MV-4-11 (cell line): ENCODE measurements at regions not wholly inside any gene's neighbourhood (a gene's known extent, or its start where the extent isn't known, plus 50 kb on each side); places are given as distances from the start of the nearest gene placed in this dataset.
"Not testable (repeated sequence)": the region's sequence is repeated elsewhere in the genome, so short reads cannot be mapped to it uniquely, and the experiment has no call there.

ENCODE experiments used
- DNase-seq: peaks from one replicate; lab custom pipeline; 2025; lab: John Stamatoyannopoulos, UW

DNA sequence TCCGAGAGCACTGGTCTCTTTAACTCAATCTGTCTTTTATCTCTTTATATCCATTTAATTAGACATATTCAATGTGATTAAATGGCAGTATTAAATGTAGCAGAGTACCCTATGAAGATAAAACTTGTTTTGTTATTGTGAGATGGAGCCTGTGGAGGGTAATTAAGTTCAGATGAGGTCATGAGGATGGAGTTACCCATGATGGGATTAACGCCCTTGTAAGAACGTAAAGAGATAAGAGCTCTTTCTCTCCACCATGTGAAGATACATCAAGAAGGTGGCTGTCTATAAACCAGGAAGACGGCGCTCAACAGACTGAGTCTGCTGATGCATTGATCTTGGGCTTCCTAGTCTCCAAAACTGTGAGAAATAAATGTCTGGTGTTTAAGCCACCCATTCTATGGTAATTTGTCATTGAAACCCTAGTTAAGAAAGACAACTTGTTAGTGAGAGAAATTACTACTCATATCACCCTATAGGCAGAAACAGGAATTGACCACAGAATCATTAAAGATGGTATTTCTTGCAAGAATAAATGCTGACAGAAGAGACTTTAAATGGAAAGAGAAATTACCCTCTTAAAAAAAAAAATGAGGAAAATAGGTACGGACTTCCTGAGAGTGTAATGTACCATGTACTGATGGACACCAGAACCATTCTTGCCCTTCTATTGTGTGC lies 738.7 kb upstream of the CHAC2 start:
- DNase-seq: no peak

DNA sequence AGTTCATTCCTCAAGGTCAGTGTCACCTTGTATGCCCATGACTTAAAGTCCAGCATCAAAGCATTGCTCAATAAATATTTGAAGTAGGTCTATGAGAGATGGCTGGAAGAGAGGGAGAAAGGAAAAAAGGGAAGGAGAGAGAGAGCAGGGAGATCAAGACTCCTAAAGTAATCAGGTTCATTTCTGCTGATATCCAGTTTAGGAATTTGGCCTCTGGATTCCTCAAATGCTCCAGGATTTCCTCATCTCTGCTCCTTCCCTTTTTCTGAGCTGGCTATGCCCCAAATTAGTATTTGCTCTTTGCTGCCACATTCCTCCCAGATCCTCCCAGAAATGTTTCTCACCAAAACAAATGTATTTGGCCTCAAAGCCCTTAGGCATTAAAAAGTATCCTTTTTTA lies 739.4 kb upstream of the CHAC2 start:
- no peak for DNase-seq

DNA sequence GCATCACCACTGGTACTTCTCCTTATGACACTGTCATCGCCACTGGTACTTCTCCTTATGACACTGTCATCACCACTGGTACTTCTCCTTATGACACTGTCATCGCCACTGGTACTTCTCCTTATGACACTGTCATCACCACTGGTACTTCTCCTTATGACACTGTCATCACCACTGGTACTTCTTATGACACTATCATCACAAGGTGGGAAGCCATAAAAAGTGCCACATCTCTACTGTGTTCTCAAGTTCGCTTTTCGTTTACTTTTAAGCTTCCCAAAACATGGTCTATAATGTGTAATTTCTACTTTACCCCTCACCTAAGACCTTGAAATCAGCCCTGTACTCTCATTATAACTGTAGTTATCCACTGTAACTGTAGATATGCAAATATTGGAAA lies 745.4 kb upstream of the CHAC2 start:
- not testable (repeated sequence) for DNase-seq

DNA sequence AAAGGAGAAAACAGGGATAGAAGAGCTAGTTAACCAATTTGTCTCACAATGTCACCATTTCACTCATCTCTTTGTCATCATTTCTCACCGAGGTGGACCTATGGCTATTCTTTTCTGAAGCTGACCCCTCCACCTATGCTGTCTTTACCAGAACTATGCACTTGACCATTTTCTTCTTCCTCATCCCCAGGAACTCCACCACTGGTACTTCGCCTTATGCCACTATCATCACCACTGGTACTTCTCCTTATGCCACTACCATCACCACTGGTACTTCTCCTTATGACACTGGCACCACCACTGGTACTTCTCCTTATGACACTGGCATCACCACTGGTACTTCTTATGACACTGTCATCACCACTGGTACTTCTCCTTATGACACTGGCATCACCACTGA lies 745.8 kb upstream of the CHAC2 start:
- DNase-seq: peak; percentile 47

DNA sequence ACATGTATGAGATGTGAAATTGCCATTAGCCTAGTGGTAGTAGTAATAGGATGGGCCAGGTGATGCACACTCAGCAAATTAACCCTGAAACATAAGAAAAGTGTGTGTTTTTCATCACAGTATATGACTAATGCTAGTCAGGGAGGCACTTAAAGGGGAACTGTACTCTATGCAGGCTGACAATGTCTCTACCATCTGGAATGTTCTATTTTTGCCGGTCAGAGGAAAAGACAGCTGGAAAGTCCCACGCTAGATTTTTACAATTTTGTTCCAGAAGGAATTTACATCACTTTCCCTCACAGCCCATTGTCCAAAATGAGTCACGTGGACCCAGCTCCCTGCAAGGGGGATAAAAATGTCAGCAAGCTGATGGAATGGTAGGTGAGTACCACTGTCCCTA lies 746.3 kb upstream of the CHAC2 start:
- DNase-seq: no peak

DNA sequence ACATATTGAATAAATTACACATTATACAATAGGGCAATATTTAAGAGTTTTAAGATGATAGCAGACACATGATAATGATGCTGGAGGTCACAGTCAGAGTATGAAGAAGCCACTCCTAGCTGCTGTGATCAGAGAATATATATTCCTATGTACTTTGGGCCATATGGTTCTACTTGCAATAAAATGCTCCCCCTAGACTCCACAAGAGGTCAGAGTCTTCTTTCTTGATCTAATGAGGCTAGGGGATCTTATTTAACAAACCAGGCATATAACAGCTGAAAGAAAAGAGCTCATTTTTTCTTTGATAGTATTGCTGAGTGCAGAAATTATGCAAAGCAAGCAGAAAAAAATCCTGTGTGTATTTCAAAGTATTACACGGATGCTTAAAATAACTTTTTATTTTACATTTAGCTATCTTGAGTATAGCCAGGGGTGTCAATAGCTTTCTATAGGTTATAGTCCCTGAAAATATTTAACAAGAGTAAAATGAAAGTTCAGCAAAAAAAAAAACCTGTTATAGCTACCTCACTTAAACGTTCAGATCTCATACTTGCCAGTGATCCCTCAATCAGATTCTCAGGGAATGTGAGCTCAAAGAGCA lies 748.7 kb upstream of the CHAC2 start:
- DNase-seq: no peak

DNA sequence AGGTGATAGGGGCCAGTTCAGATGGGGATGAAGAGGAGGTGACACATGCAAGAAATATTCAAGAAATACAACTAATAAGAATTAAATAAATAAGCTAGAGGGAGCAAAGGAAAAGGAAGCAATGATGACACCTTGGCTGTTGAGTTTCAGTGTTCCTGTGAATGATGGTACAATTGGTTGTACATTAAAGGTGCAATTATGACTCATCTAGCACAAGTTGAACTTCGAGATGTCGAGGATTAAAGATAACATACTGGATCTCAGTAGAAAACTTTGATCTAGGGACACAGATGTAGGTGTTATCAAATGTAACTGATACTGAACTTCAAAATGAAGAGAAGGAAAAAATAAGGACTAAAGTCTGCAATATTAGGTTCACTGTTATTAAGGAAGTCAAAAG lies 760.6 kb upstream of the CHAC2 start:
- DNase-seq: no peak

DNA sequence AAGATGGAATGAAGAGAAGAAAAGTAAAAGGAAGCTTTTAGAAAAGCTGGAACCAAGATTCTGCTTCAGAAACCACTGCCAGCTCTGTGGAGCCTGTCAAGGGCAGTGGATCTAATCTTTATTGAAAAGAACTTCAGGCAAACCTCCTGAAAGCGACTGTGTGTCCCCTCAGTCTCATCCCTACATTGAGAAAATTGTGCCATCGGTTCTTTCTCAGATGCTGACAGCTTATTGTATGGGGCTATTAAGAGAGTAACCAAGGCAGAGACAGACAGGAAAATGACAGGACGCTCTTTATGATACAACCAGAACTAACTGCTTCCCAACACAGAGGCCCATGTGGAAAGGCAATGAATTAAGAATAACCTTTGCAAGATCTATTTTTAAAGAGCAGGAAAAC lies 763.2 kb upstream of the CHAC2 start:
- DNase-seq: no peak

DNA sequence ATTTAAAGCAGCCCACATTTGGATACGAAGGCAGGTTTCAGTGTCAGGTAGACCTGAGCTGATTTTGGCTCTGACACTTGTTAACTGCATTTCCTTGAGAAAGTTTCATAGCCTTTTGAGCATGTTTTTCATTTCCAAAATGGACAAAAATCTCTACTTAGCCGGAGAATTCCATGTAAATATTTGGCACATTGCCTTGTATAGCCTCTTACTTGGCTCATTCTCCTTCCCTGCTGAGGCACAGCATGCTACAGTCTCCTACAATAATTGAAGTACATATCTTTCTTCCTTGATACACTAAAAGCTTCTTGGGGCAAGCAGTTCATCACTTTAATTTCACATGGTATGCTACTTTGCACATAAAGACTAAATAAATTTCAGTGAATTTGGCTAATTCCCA lies 772.2 kb upstream of the CHAC2 start:
- no peak for DNase-seq

DNA sequence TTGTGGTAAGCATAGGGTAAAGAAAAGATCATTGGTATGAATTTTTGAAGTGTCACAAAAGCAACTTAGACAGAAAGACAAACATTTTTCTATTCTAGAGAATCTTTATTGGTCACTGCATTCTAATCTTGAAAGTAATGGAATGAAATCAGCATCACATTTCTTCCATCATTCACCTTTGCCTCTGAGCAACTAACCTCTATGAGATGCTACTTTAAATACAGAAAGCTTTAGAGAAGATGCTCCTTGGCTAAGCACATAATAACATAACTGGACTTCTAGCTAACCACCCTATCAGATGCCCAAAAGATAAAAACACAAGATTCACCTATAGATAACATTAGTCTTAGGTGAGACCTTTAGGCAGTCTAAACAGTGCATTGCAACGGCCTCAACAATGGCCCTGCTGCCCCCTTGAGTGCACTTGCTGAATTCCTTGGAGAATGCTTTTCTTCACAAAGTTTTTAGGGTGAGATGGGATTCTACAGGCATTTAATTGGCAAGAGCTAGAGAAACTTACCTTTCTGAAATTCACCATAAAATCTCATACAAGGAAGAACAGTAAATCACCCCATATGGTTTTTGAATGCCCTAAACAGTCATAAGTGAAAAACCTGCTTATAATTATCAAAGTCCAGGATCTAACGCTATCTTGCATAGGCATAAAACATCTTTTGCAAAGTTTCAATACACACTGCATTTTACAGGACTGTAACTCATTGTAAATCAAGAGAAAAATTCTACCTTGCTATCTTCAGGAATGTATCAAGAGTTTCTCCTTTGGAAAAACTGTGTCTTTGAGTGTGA lies 791.3 kb upstream of the CHAC2 start:
- no peak for DNase-seq

DNA sequence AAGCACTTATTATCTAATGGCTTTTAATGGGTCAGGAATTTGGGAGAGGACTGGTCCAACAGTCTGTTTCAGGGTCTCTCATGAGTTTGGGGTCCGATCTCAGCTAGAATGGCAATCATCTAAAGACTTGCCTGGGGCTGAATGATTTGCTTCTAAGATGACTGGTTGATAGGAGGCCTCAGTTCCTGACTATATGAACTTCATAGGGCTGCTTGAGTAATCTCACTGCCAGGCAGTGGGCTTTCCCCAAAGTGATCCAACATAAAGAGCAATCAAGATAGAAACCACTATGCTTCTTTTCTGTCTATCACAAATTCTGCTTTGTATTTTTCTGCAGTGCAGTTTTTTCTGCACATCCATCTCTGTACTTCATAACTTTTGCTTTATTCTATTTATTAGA lies 793.5 kb upstream of the CHAC2 start:
- DNase-seq: no peak

DNA sequence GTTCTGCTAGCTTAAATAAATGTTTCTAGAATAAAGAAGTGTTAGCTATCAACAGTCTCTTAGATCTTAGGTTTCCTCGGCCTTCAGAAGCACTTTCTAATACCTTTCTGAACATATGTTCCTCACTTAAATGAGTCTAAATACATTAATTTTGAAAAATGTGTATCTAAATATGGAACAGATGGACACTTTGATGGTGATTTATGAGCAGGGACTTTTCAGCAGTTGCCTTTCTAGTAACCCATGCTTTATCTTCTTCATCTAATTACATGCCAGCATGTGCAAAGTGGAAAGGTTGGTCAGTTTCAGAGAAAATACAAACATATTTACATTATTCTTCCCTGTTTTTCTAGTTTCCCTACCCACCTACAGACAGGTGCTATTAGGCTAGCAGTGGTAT lies 797.0 kb upstream of the CHAC2 start:
- DNase-seq: no peak

DNA sequence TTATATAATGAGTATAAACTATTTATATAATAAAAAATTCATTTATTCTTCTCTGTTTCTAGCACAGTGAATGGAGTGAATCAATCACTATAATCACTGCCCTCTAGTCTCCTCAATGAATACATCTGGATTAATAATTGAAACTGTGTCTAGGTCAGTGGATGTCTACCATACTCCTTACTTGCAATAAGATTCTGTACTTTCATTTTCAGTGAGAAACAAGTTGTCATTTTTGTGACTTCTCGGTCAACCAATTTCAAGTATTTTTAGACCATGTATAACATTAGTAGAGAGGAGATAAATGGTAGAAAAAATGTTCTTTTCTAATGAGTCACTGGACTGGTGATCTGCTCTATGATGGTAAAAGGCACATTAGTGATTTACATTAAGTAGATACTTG lies 799.6 kb upstream of the CHAC2 start:
- no peak for DNase-seq

DNA sequence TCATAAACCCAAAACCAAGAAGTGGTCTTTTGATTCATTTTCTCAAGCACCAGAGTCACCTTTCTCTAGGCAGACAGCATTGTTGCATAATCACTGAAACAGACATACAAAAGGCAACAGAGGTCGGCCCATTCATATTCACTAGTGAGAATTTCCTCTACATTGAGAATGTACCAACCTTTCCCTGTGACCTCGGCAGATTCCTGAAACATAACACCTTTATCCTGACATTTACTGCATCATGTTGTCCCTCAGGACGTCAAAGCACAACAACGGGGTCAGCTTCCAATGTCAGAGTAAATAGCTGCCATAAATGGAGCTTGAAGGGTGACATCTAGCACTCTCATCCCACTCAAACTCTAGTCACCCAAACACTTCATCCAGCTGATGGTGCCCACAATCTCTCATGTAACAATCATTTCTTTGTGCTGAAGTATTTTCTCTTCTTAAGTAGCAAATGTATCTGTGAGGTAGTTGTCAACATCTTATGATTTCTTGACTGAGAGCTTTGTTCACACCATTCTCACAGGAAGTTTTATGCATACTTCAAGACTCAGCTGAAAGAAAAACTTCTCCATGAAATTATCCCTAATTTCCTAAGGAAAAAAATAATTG lies 802.6 kb upstream of the CHAC2 start:
- DNase-seq: no peak

DNA sequence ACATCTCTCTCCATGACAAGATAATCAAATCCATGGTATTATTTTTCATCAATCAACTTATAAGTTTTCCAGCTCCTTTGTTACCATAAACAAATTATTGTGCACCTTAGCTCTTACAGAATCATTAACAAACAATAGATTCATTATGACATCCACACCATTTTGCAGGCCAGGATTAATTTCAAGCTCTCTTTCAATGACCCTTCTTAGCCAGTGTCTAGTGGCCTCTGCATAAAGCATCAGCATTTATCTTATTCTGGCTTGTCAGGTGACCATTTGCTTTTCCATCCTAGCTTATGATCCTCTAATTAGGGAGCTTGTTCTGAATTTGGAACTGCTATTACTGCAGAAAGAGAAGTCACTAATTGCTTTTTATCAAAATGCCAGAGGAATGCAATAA lies 806.2 kb upstream of the CHAC2 start:
- DNase-seq: no peak

DNA sequence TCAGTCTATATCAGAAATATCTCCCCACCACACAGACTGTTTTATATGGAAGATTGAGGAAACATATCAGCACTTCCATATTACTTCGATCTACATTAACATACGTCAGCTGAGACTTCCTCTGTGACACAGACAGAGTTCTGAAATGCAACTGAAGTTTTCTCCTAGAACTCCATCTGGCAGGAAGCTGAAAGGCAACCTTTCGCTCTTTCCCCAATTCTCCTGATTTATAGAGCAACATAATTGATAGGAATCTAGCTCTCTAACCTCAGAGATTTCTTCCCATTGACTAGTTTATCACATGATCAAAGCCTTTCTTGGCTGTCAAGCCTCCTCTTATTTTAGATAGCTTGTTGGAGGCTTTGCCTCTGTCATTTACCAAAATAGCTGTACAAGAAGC lies 806.7 kb upstream of the CHAC2 start:
- no peak for DNase-seq

DNA sequence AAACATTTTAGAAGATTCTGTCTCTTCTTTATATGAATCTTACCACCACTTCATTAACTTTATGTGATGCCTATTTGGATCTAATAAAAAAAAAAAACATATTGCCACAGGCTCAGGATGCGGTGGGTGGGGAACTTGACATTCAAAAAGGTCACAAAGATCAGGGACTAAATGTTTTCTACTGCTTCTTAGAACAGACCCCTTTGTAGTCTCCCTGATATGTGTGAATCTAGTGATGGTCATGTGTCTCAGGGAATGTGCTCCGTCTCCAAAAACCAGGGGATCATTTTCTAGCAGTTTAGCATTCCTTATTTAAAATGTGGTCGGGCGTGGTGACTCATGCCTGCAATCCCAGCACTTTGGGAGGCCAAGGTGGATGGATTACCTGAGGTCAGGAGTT lies 807.8 kb upstream of the CHAC2 start:
- no peak for DNase-seq

DNA sequence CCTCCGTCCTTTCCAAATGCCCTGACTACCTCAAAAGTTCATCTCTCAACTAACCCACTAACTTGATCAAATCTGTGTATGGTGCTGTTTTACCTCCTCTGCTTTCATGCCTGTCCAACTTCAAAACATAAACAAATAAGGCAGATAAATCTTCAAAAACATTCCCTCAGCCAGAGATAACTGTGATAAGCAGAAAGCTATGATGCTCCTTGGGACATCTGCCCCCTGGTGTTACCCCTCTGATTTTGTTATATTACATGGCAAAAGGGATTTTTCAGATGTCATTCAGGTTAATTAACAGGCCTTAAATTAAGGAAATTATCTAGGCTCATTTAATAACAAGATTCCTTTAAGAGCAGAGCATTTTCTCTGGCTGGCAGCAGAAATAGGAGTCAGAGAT lies 810.8 kb upstream of the CHAC2 start:
- no peak for DNase-seq

DNA sequence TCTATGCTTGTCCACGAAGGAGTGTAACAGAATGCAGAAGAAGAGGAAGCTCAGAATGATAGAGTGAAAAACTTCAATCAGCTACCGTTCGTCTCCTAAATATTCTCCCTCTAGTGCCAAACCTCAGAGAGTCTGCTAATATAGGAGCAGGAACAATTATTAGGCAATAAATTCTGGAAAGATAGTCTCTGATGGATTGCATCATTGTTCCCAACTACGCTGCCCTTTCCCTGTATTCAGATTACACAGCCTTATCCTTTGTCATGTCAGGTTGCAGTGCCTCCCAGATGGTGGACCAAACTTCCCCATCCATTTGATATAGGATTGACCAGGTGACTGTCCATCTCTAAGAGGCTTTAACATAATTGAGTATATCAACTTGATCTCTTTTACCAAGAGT lies 811.5 kb upstream of the CHAC2 start:
- DNase-seq: no peak

DNA sequence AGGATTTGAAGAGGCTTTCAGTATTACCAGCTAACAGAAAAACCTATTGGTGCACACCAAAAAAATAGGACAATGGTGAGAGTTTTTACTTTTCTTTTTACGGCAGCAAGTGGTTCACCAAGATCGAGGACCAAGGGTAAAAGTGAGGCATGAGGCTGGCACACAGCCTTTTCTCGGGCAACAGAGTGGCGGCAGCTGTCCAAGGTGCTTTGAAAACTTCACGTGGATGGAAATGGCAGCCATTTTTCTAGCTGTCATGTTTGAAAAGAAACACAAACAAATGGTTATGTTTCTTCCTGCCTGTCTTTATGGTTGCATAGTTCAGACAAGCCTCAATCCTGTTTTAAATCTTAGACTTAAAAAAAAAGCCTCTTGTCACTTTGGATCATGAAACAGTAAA lies 812.5 kb upstream of the CHAC2 start:
- no peak for DNase-seq

DNA sequence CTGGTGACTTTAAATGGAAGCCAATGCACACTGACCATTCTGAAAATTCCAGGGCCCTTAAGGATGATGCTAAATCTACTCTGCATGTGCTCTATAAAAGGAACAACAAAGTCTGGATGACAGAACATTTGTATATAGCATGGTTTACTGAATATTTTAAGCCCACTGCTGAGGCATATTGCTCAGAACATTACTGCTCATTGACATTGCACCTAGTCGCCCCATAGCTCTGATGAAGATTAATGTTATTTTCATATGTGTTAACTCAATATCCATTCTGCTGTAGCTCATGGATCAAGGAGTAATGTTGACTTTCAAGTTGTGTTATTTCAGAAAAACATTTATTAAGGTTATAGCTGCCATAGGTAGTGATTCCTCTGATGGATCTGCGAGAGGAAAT lies 827.5 kb upstream of the CHAC2 start:
- DNase-seq: no peak

DNA sequence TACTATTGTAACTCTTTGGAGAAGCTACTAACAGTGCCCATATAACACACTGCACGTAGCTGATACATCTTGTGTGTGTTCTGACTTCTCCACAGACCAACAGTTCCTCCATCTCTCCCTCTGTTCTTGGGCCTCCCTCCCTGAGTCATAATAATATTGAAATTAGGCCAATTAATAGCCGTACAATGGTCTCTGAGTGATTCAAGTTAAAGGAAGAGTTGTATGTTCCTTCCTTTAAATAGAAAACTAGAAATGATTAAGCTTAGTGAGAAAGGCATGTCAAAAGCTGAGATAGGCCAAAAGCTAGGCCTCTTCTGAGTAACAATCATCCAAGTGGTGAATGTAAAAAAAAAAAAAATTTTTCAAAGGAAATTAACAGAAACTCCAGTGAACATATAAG lies 828.4 kb upstream of the CHAC2 start:
- DNase-seq: no peak

DNA sequence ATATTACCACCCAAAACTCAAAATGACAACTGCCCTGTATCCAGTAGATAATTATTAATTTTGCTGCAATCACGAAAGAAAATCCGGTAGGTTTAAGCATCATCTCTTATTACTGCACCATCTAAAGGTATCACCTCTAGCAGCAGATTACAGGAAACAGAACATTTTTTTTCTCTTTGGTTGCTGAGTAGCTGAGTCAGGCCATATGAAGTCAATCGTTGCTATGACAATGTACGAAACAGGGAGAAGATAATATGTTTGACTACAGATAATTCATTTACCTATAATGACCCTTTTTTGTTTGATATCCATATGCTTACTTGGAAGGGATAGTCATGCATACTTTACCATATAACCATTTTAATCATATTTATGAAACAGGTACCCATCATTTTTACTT lies 831.6 kb upstream of the CHAC2 start:
- no peak for DNase-seq
